IMR-90 (cell line): ENCODE measurements at regions not wholly inside any gene's neighbourhood (a gene's known extent, or its start where the extent isn't known, plus 50 kb on each side); places are given as distances from the start of the nearest gene placed in this dataset.

Experiments
- ATAC-seq: fragments of 200-7000 bp; cut with Tn5 transposase; 2 replicates; pipeline ENCODE4 v1.9.1; 2020; ENCODE audit warnings: low read depth, mild to moderate bottlenecking, moderate library complexity
- BruUV-seq: library from RNA; stranded (reverse); fragments of 400-500 nt; replicated peaks from 2 replicates; lab custom pipeline; 2021; lab: Mats Ljungman, UMichigan
- CTCF ChIA-PET: fragments of 300-600 bp; formaldehyde crosslinking; extraction: SDS; loops from one replicate; lab custom pipeline; 2021; ENCODE audit warnings: antibody characterized with exemption; lab: Yijun Ruan, JAX
- POLR2A ChIA-PET: fragments of 300-600 bp; sonication (Branson Sonifier 250); formaldehyde crosslinking; loops from one replicate; lab custom pipeline; 2022; ENCODE audit warnings: antibody characterized with exemption; ENCODE audit not compliant: unreplicated experiment; lab: Charles Lee
- DNase-seq: peaks from one replicate; pipeline ENCODE4 v3.0.0; 2013
- H2AFZ ChIP-seq: replicated peaks from 2 replicates; pipeline ENCODE3; 2013; ENCODE audit warnings: low read length, mild to moderate bottlenecking; ENCODE audit not compliant: poor library complexity
- H2AK5ac ChIP-seq: 2 replicates; pipeline ENCODE4 v1.6.1; 2013; ENCODE audit warnings: low read depth, low read length, inconsistent platforms
- H2AK9ac ChIP-seq: replicated peaks from 2 replicates; pipeline ENCODE3; 2013; ENCODE audit warnings: mild to moderate bottlenecking, low read depth, low read length, moderate library complexity; ENCODE audit not compliant: poor library complexity
- H2BK120ac ChIP-seq: 2 replicates; pipeline ENCODE4 v1.6.1; 2013; ENCODE audit warnings: low read depth, low read length, inconsistent platforms
- H2BK15ac ChIP-seq: 3 replicates; pipeline ENCODE4 v1.6.1; 2013; ENCODE audit warnings: low read depth, low read length, inconsistent platforms
- H2BK20ac ChIP-seq: 2 replicates; pipeline ENCODE4 v1.6.1; 2013; ENCODE audit warnings: low read depth, mild to moderate bottlenecking, inconsistent platforms, low read length, moderate library complexity
- H2BK5ac ChIP-seq: 2 replicates; pipeline ENCODE4 v1.6.1; 2013; ENCODE audit warnings: mild to moderate bottlenecking, low read depth, low read length, inconsistent platforms; ENCODE audit not compliant: poor library complexity, severe bottlenecking
- H3K14ac ChIP-seq: replicated peaks from 2 replicates; pipeline ENCODE4 v1.6.1; 2013; ENCODE audit warnings: low read depth, low read length, inconsistent platforms
- H3K18ac ChIP-seq: 2 replicates; pipeline ENCODE4 v1.6.1; 2013; ENCODE audit warnings: low read depth, low read length, control low read depth
- H3K23ac ChIP-seq: 2 replicates; pipeline ENCODE4 v1.6.1; 2013; ENCODE audit warnings: low read depth, low read length, inconsistent platforms
- H3K27ac ChIP-seq: 2 replicates; pipeline ENCODE4 v1.5.1; 2013; ENCODE audit warnings: mild to moderate bottlenecking, control low read depth, low read length; ENCODE audit not compliant: insufficient read depth
- H3K27me3 ChIP-seq: 2 replicates; pipeline ENCODE4 v1.6.1; 2013; ENCODE audit warnings: low read length; ENCODE audit not compliant: control insufficient read depth, insufficient read depth
- H3K36me3 ChIP-seq: 2 replicates; pipeline ENCODE4 v1.6.1; 2013; ENCODE audit warnings: low read length, mixed read lengths; ENCODE audit not compliant: control insufficient read depth, insufficient read depth
- H3K4ac ChIP-seq: 2 replicates; pipeline ENCODE4 v1.6.1; 2013; ENCODE audit warnings: low read depth, low read length, inconsistent platforms
- H3K4me1 ChIP-seq: 2 replicates; pipeline ENCODE4 v1.6.1; 2013; ENCODE audit warnings: low read length, mixed read lengths; ENCODE audit not compliant: control insufficient read depth, insufficient read depth
- H3K4me2 ChIP-seq: 2 replicates; pipeline ENCODE4 v1.6.1; 2013; ENCODE audit warnings: low read depth, mild to moderate bottlenecking, control low read depth, low read length, moderate library complexity
- H3K4me3 ChIP-seq: 2 replicates; pipeline ENCODE4 v1.5.1; 2013; ENCODE audit warnings: low read depth, mild to moderate bottlenecking, control low read depth, low read length, moderate library complexity; ENCODE audit not compliant: insufficient read depth
- H3K56ac ChIP-seq: 2 replicates; pipeline ENCODE4 v1.6.1; 2013; ENCODE audit warnings: low read length, inconsistent platforms; ENCODE audit not compliant: insufficient read depth; ENCODE audit errors: extremely low read depth
- H3K79me1 ChIP-seq, 2 experiments: 2 replicates each; pipeline ENCODE4 v1.6.1; 2013; ENCODE audit warnings: low read length in 2 of 2, inconsistent platforms in 1 of 2, low read depth in 1 of 2
- H3K9ac ChIP-seq: 2 replicates; pipeline ENCODE4 v1.6.1; 2013; ENCODE audit warnings: low read depth, low read length, control low read depth
- H3K9me1 ChIP-seq: 2 replicates; pipeline ENCODE4 v1.6.1; 2013; ENCODE audit warnings: low read length, inconsistent platforms; ENCODE audit not compliant: insufficient read depth
- H3K9me3 ChIP-seq: 2 replicates; pipeline ENCODE4 v1.6.1; 2013; ENCODE audit warnings: low read length; ENCODE audit not compliant: control insufficient read depth, insufficient read depth
- H4K20me1 ChIP-seq: 2 replicates; pipeline ENCODE4 v1.6.1; 2013; ENCODE audit warnings: low read length, inconsistent platforms; ENCODE audit not compliant: insufficient read depth
- H4K5ac ChIP-seq: 2 replicates; pipeline ENCODE4 v1.6.1; 2013; ENCODE audit warnings: mild to moderate bottlenecking, low read depth, low read length, control low read depth
- H4K8ac ChIP-seq, 2 experiments: 2 replicates each; pipeline ENCODE4 v1.6.1; 2013; ENCODE audit warnings: low read depth in 2 of 2, low read length in 2 of 2, control low read depth in 1 of 2, inconsistent platforms in 1 of 2
- H4K91ac ChIP-seq: 2 replicates; pipeline ENCODE4 v1.6.1; 2013; ENCODE audit warnings: low read depth, low read length, inconsistent platforms; ENCODE audit not compliant: insufficient read depth
- CHD1 ChIP-seq: IDR thresholded peaks from 2 replicates; pipeline ENCODE4 v1.6.1; 2012; ENCODE audit warnings: low read depth, low read length, improper control_type of control experiment
- CTCF ChIP-seq: conservative IDR thresholded peaks from 2 replicates; pipeline ENCODE4 v1.5.1; 2012; ENCODE audit warnings: mild to moderate bottlenecking, low read depth, low read length, improper control_type of control experiment
- FOS ChIP-seq: fragments of 150-350 bp; IDR thresholded peaks from 2 replicates; pipeline ENCODE4 v1.6.1; 2016; ENCODE audit warnings: low read depth, low read length
- NFE2L2 ChIP-seq: fragments of 150-350 bp; IDR thresholded peaks from 2 replicates; pipeline ENCODE4 v1.6.1; 2016; ENCODE audit warnings: low read depth, mild to moderate bottlenecking, low read length
- POLR2A ChIP-seq: IDR thresholded peaks from 2 replicates; pipeline ENCODE4 v1.6.1; 2012; ENCODE audit warnings: mild to moderate bottlenecking, low read depth, low read length
- RAD21 ChIP-seq: IDR thresholded peaks from 2 replicates; pipeline ENCODE4 v1.6.1; 2012; ENCODE audit warnings: low read length, improper control_type of control experiment
- RCOR1 ChIP-seq: IDR thresholded peaks from 2 replicates; pipeline ENCODE4 v1.6.1; 2012; ENCODE audit warnings: mild to moderate bottlenecking, low read length, improper control_type of control experiment; ENCODE audit not compliant: insufficient replicate concordance
- SMC3 ChIP-seq: fragments of 150-350 bp; IDR thresholded peaks from 2 replicates; pipeline ENCODE4 v1.6.1; 2016; ENCODE audit warnings: low read depth, mild to moderate bottlenecking, antibody characterized with exemption, low read length, moderate library complexity
- WGBS, 2 experiments: methylation state at CpG; one replicate each; pipeline versions ENCODE4 v1.1.5 to v1.1.7; 2013; ENCODE audit warnings: missing lambda C conversion rate in 2 of 2; ENCODE audit not compliant: insufficient read length in 1 of 2; ENCODE audit errors: extremely low coverage in 2 of 2; 5-methylcytosine and 5-hydroxymethylcytosine counted together
- dilution Hi-C: fragments of 300-500 bp; cut with HindIII; formaldehyde crosslinking; loops from one replicate; pipeline ENCODE4 v1.14.3; 2018; ENCODE audit warnings: low sequenced_read_pairs; ENCODE audit not compliant: unreplicated experiment
- in situ Hi-C: fragments of 300-500 bp; cut with MboI; formaldehyde crosslinking; loops from 3 replicates; pipeline ENCODE4 v1.14.3; 2019; ENCODE audit warnings: low sequenced_read_pairs, inconsistent platforms, mixed read lengths
- intact Hi-C: fragments of 100-400 bp; cut with micrococcal nuclease; formaldehyde crosslinking; loops from 2 replicates; pipeline ENCODE4 v1.10.0; 2022

- Histone ChIP-seq H3K9me3 (no peaks in the 10 kb centered on the region), H3K4me3 (no peak overlapping the region), H3K9ac (no peak overlapping the region), H3K27ac (no peak overlapping the region), H4K8ac (no peak overlapping the region), H2BK20ac (no peak overlapping the region), H2AFZ (no peak overlapping the region), H3K23ac (no peak overlapping the region), H3K56ac (no peak overlapping the region), H3K4me1 (no peaks in the 10 kb centered on the region), H3K18ac (no peak overlapping the region), H4K91ac (no peak overlapping the region), H3K36me3 (no peaks in the 10 kb centered on the region), H2BK120ac (no peak overlapping the region), H4K20me1 (no peaks in the 10 kb centered on the region), H3K27me3 (no peaks in the 10 kb centered on the region), H4K5ac (no peak overlapping the region), H3K14ac (no peak overlapping the region), H3K4ac (no peak overlapping the region), H3K9me1 (no peaks in the 10 kb centered on the region), H2AK9ac (no peak overlapping the region), H2BK5ac (no peak overlapping the region), H2BK15ac (no peak overlapping the region), H2AK5ac (no peak overlapping the region), H3K79me1 (no peaks in the 10 kb centered on the region), H3K4me2 (no peak overlapping the region)
- TF ChIP-seq SMC3 (no peak), CTCF (no peak), RCOR1 (no peak), RAD21 (no peak), POLR2A (no peak), NFE2L2 (no peak), FOS (no peak), CHD1 (no peak)
- no CpG with 5 or more reads among the region's 1 CpG for WGBS, 2 experiments
- POLR2A ChIA-PET: no interaction called here
- CTCF ChIA-PET: no interaction called here
- intact Hi-C loops: no loop called here
- dilution Hi-C loops: no loop called here
- ATAC-seq: no peak
- BruUV-seq: no TSS peak
- in situ Hi-C loops: no loop called here
- no peak for DNase-seq
Measured at GRCh38 chr20:40894237-40894630, 134.4 kb upstream of the TOP1 start.
